Neuronal stem cell (in vitro differentiated cells): ENCODE measurements at regions not wholly inside any gene's neighbourhood (a gene's known extent, or its start where the extent isn't known, plus 50 kb on each side); places are given as distances from the start of the nearest gene placed in this dataset.

Experiments
- DNase-seq: peaks from one replicate; pipeline ENCODE4 v3.0.0-alpha.2; 2013; ENCODE audit warnings: low spot score
- H2AFZ ChIP-seq: one replicate; pipeline ENCODE4 v1.6.1; 2013; ENCODE audit warnings: mild to moderate bottlenecking, low read length, inconsistent platforms
- H2AK5ac ChIP-seq: 2 replicates; pipeline ENCODE4 v1.6.1; 2013; ENCODE audit warnings: low read depth, mild to moderate bottlenecking, inconsistent platforms, low read length, moderate library complexity, mixed read lengths
- H2BK120ac ChIP-seq: 2 replicates; pipeline ENCODE4 v1.6.1; 2013; ENCODE audit warnings: low read depth, mild to moderate bottlenecking, inconsistent platforms, low read length, moderate library complexity, mixed read lengths
- H2BK12ac ChIP-seq: one replicate; pipeline ENCODE4 v1.6.1; 2013; ENCODE audit warnings: low read length, inconsistent platforms
- H2BK15ac ChIP-seq: 2 replicates; pipeline ENCODE4 v1.6.1; 2013; ENCODE audit warnings: mild to moderate bottlenecking, low read length, inconsistent platforms, mixed read lengths
- H2BK5ac ChIP-seq: one replicate; pipeline ENCODE4 v1.6.1; 2013; ENCODE audit warnings: inconsistent platforms, mild to moderate bottlenecking, low read length, moderate library complexity
- H3K14ac ChIP-seq: one replicate; pipeline ENCODE4 v1.6.1; 2013; ENCODE audit warnings: low read length, inconsistent platforms
- H3K18ac ChIP-seq: 2 replicates; pipeline ENCODE4 v1.6.1; 2013; ENCODE audit warnings: low read length, inconsistent platforms
- H3K23ac ChIP-seq: 2 replicates; pipeline ENCODE4 v1.6.1; 2013; ENCODE audit warnings: low read depth, mild to moderate bottlenecking, mixed read lengths, low read length, inconsistent platforms; ENCODE audit not compliant: poor library complexity
- H3K27ac ChIP-seq: replicated peaks from 3 replicates; pipeline ENCODE4 v1.5.1; 2013; ENCODE audit warnings: low read length, inconsistent platforms
- H3K27me3 ChIP-seq, 3 experiments: 2 replicates each; pipeline ENCODE4 v1.6.1; 2013; ENCODE audit warnings: low read length in 3 of 3, mild to moderate bottlenecking in 2 of 3, inconsistent platforms in 1 of 3, low read depth in 1 of 3, mixed read lengths in 1 of 3, moderate library complexity in 1 of 3; ENCODE audit not compliant: control insufficient read depth in 3 of 3, insufficient read depth in 3 of 3
- H3K36me3 ChIP-seq, 2 donors: replicated peaks in 1 of 2; 2 replicates each; pipeline ENCODE4 v1.6.1; 2013; ENCODE audit warnings: low read length in 2 of 2; ENCODE audit not compliant: control insufficient read depth in 2 of 2, insufficient read depth in 2 of 2
- H3K4ac ChIP-seq: 2 replicates; pipeline ENCODE4 v1.6.1; 2013; ENCODE audit warnings: inconsistent platforms, mild to moderate bottlenecking, low read length, moderate library complexity
- H3K4me1 ChIP-seq, 2 donors: 1 replicate in 1 of 2; 2 replicates in 1 of 2; pipeline ENCODE4 v1.6.1; 2013; ENCODE audit warnings: low read length in 2 of 2, low read depth in 1 of 2; ENCODE audit not compliant: control insufficient read depth in 2 of 2, insufficient read depth in 1 of 2
- H3K4me2 ChIP-seq: one replicate; pipeline ENCODE4 v1.6.1; 2013; ENCODE audit warnings: mild to moderate bottlenecking, low read length, inconsistent platforms; ENCODE audit not compliant: insufficient read depth, poor library complexity, severe bottlenecking
- H3K4me3 ChIP-seq, 2 donors: 2 replicates each; pipeline ENCODE4 v1.5.1; 2013; ENCODE audit warnings: low read length in 2 of 2, mild to moderate bottlenecking in 2 of 2, inconsistent platforms in 1 of 2, moderate library complexity in 1 of 2
- H3K79me1 ChIP-seq: one replicate; pipeline ENCODE4 v1.6.1; 2013; ENCODE audit warnings: low read depth, mild to moderate bottlenecking, inconsistent platforms, low read length, moderate library complexity
- H3K9ac ChIP-seq: one replicate; pipeline ENCODE4 v1.6.1; 2013; ENCODE audit warnings: mild to moderate bottlenecking, low read depth, low read length, inconsistent platforms; ENCODE audit not compliant: poor library complexity
- H3K9me3 ChIP-seq, 2 donors: replicated peaks in 1 of 2; 2 replicates each; pipeline versions ENCODE3 to v1.6.1; 2013; ENCODE audit warnings: low read length in 2 of 2, mild to moderate bottlenecking in 2 of 2, inconsistent platforms in 1 of 2, low read depth in 1 of 2, mixed read lengths in 1 of 2, moderate library complexity in 1 of 2; ENCODE audit not compliant: control insufficient read depth in 2 of 2, insufficient read depth in 1 of 2
- H4K8ac ChIP-seq: one replicate; pipeline ENCODE4 v1.6.1; 2013; ENCODE audit warnings: low read depth, mild to moderate bottlenecking, inconsistent platforms, low read length, moderate library complexity
- H4K91ac ChIP-seq: one replicate; pipeline ENCODE4 v1.6.1; 2013; ENCODE audit warnings: low read length, low read depth, mild to moderate bottlenecking, inconsistent platforms; ENCODE audit not compliant: poor library complexity
- WGBS, 2 donors: extraction: QIAGEN DNeasy Blood & Tissue Kit; methylation state at CpG; one replicate each; pipeline ENCODE4 v1.1.7; 2013; ENCODE audit warnings: missing lambda C conversion rate in 2 of 2, mixed read lengths in 1 of 2; ENCODE audit not compliant: insufficient read length in 2 of 2, insufficient replicate concordance in 1 of 2; ENCODE audit errors: extremely low coverage in 2 of 2; 5-methylcytosine and 5-hydroxymethylcytosine counted together

DNA sequence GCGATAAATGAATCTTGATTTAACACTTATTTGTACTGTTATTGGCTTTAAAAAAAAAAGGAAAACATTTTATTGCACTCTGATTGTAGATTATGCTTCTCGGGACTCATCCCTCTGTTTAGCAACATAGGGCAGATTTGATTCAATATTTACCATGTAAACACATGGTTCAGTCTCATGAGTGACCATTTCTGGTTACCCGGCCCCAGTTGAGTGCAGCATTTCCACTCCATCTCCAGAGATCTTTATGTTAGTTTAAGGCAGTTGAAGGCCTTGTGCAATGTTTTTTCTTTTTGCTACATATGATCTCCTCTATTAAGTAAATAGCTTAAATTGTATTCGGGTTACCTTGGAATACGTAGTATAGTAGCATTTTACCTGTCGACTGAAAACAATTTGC, 143.3 kb upstream of the RPS6KA3 start:
- H2BK12ac ChIP-seq = no peak overlapping the region
- no peak overlapping the region for H2BK15ac ChIP-seq
- H3K4me3 ChIP-seq = no peak overlapping the region
- H3K4me2 ChIP-seq = no peak overlapping the region
- no CpG with 5 or more reads among the region's 6 CpGs for WGBS, 2 donors
- H3K27me3 ChIP-seq = peaks cover 0 to 2% (median 0%) of the 10 kb centered on the region in 3 experiments
- H3K79me1 ChIP-seq = no peaks in the 10 kb centered on the region
- H2AFZ ChIP-seq = no peak overlapping the region
- H3K14ac ChIP-seq = no peak overlapping the region
- DNase-seq = no peak
- H2BK120ac ChIP-seq = no peak overlapping the region
- H3K4me1 ChIP-seq = no peaks in the 10 kb centered on the region
- H3K9ac ChIP-seq = no peak overlapping the region
- H2AK5ac ChIP-seq = no peak overlapping the region
- no peak overlapping the region for H3K27ac ChIP-seq
- H3K4ac ChIP-seq = no peak overlapping the region
- no peak overlapping the region for H2BK5ac ChIP-seq
- H3K9me3 ChIP-seq = no peaks in the 10 kb centered on the region
- H4K8ac ChIP-seq = no peak overlapping the region
- no peaks in the 10 kb centered on the region for H3K36me3 ChIP-seq
- H4K91ac ChIP-seq = no peak overlapping the region
- H3K23ac ChIP-seq = no peak overlapping the region
- H3K18ac ChIP-seq = no peak overlapping the region

DNA sequence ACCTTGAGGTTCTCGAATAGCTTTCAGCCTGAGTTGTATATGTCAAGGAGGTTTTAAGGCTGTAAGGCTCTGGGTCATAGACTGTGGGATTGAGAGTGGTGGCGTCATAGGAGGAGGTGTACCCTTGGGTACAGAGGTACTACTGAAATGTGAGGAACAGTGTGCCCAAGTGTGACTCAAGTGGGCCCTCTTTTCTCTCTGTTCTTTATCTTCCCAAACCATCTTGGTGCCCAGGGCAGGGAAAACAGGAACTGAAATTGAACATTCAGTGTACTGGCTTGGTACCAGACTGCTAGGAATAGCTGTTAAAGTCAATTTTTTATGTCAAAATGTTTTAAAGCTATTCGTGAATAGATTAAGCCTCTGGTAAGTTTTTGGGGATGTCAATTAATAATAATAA, 136.2 kb upstream of the RPS6KA3 start:
- Histone ChIP-seq H3K4ac (no peak overlapping the region), H2AFZ (no peak overlapping the region), H3K27ac (no peak overlapping the region), H3K23ac (no peak overlapping the region), H2BK5ac (no peak overlapping the region), H3K9me3 (no peaks in the 10 kb centered on the region), H3K4me2 (no peak overlapping the region), H3K14ac (no peak overlapping the region), H2BK120ac (no peak overlapping the region), H4K8ac (no peak overlapping the region), H3K18ac (no peak overlapping the region), H3K36me3 (no peaks in the 10 kb centered on the region), H3K27me3 (peaks cover 0 to under 1% (median 0%) of the 10 kb centered on the region in 3 experiments), H3K4me3 (no peak overlapping the region), H3K79me1 (no peaks in the 10 kb centered on the region), H2BK12ac (no peak overlapping the region), H4K91ac (no peak overlapping the region), H2AK5ac (no peak overlapping the region), H3K4me1 (no peaks in the 10 kb centered on the region), H3K9ac (no peak overlapping the region), H2BK15ac (no peak overlapping the region)
- WGBS, 2 donors = no CpG with 5 or more reads among the region's 3 CpGs
- no peak for DNase-seq

DNA sequence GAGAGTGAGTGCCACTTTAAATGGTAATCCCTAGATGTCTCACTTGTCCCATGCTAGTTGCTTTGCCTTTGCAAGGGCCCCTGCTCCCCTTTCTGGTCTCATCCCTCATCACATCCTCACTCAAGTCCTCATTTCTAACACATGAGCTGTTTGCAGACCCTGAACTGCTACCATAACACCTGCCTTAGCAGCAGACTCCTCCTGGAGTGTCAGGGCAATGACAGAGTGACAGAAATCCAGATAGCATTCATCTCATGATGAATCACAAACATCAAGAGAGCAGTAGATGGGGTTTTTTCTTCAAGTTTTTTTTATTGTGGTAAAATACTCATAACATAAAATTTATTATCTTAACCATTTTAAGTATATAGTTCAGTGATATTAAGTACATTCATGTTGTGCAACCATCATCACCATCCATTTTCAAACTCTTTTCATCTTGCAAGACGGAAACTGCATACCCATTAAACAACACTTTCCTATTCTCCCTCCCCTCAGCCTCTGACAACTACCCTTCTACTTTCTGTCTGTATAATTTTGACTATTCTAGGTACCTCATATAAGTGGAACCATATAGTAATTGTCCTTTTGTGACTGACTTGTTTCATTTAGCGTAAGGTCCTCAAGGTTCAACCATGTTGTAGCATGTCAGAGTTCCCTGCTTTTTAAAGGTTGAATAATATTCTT, 133.2 kb upstream of the RPS6KA3 start:
- DNase-seq = no peak
- no peaks in the 10 kb centered on the region for H3K79me1 ChIP-seq
- no CpG with 5 or more reads among the region's 2 CpGs for WGBS, 2 donors
- H3K23ac ChIP-seq = no peak overlapping the region
- H3K4me1 ChIP-seq = peaks cover 0 to 4% of the 10 kb centered on the region in 2 donors
- H2AK5ac ChIP-seq = no peak overlapping the region
- H3K18ac ChIP-seq = no peak overlapping the region
- H2BK15ac ChIP-seq = no peak overlapping the region
- H2BK12ac ChIP-seq = no peak overlapping the region
- no peaks in the 10 kb centered on the region for H3K36me3 ChIP-seq
- no peak overlapping the region for H2BK120ac ChIP-seq
- no peak overlapping the region for H3K9ac ChIP-seq
- no peak overlapping the region for H4K8ac ChIP-seq
- no peaks in the 10 kb centered on the region for H3K27me3 ChIP-seq
- no peaks in the 10 kb centered on the region for H3K9me3 ChIP-seq
- no peak overlapping the region for H2AFZ ChIP-seq
- H3K4me3 ChIP-seq = no peak overlapping the region
- H3K27ac ChIP-seq = no peak overlapping the region
- no peak overlapping the region for H2BK5ac ChIP-seq
- H3K4me2 ChIP-seq = no peak overlapping the region
- H3K14ac ChIP-seq = no peak overlapping the region
- no peak overlapping the region for H4K91ac ChIP-seq
- no peak overlapping the region for H3K4ac ChIP-seq

GRCh38 chrX:20397587-20397986, 130.9 kb upstream of the RPS6KA3 start:
- peaks cover 0 to 4% of the 10 kb centered on the region in 2 donors for H3K4me1 ChIP-seq
- no peak overlapping the region for H2BK5ac ChIP-seq
- no peak overlapping the region for H3K27ac ChIP-seq
- no peak overlapping the region for H3K14ac ChIP-seq
- no peak overlapping the region for H2AK5ac ChIP-seq
- H3K36me3 ChIP-seq = no peaks in the 10 kb centered on the region
- WGBS, 2 donors = no CpG with 5 or more reads among the region's 2 CpGs
- H2BK120ac ChIP-seq = no peak overlapping the region
- no peaks in the 10 kb centered on the region for H3K79me1 ChIP-seq
- peak; percentile 1 for DNase-seq
- H2BK12ac ChIP-seq = no peak overlapping the region
- no peak overlapping the region for H4K91ac ChIP-seq
- no peak overlapping the region for H4K8ac ChIP-seq
- no peak overlapping the region for H3K9ac ChIP-seq
- H2BK15ac ChIP-seq = no peak overlapping the region
- no peak overlapping the region for H3K4me3 ChIP-seq
- H3K18ac ChIP-seq = no peak overlapping the region
- no peak overlapping the region for H2AFZ ChIP-seq
- no peak overlapping the region for H3K4me2 ChIP-seq
- no peaks in the 10 kb centered on the region for H3K9me3 ChIP-seq
- no peak overlapping the region for H3K4ac ChIP-seq
- no peaks in the 10 kb centered on the region for H3K27me3 ChIP-seq
- no peak overlapping the region for H3K23ac ChIP-seq
